Heart left ventricle (tissue), 13 donors: ENCODE measurements at regions not wholly inside any gene's neighbourhood (a gene's known extent, or its start where the extent isn't known, plus 50 kb on each side); places are given as distances from the start of the nearest gene placed in this dataset.

Experiments
- POLR2A ChIP-seq, 2 donors: fragments of 450-650 bp; IDR thresholded peaks; one replicate each; pipeline ENCODE4 v1.6.1; 2017; ENCODE audit warnings: antibody characterized with exemption in 2 of 2, mild to moderate bottlenecking in 2 of 2, moderate library complexity in 2 of 2
- TF ChIP-seq, protein P1 (sequence below), 12 donors: fragments of 200-600 bp; sonication (generic) in 4 of 12; IDR thresholded peaks; one replicate each; pipeline versions ENCODE4 v1.5.0 to v1.8.0; 2018 to 2022; ENCODE audit warnings: antibody characterized with exemption in 12 of 12, mild to moderate bottlenecking in 5 of 12
- donor health status: ischemic (EF 13 %, LVEDD 7.1; RV severe dilation, severe dysfunction).
- donor health status: DM: no; HTN: yes; CAD: no.
- donor health status: DM: no; HTN: no; CAD: no.
- donor health status: ischemic (EF 25% LVEDD 6.9; RV normal size, moderate dysfunction).
- donor health status: ischemic (EF 25% LVEDD 5.7; RV mildly dilated, moderate dysfunction).
- donor health status: ischemic (EF 35%, LVEDD 5.7; RV mildly dilated, moderate dysfunction).
- donor health status: nonischemic (EF 11% LVEDD 7.7; RV severe dilation, severe dysfunction).
- donor health status: DM: yes; HTN: yes; CAD: no.
- donor health status: PGD.
- donor health status: ischemic (EF 29% LVEDD 5.4; RV normal size, mild dysfunction).
- donor health status: nonischemic (EF 23%, LVEDD 6.1; RV moderate dilation, normal function).

DNA sequence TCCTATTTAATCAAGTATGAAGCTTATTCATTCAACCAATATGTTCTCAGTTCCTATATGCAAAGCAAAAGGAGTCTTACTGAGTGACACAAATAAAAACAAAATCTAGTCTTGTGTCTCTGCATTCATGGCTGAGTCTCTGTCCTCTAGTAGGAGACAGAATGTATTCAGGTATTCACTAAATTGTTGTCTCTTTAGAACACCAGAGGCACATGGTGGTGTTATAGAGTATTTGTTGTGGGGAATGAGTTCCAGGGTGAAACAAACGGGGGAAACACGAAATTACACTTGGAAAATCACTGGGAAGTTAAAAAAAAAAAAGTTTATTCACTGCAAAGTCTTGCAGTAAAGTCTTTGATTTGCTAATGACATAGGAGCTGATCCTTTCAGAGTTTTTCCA is 131.7 kb upstream of the FSHR start:
- TF ChIP-seq, protein P1, sequence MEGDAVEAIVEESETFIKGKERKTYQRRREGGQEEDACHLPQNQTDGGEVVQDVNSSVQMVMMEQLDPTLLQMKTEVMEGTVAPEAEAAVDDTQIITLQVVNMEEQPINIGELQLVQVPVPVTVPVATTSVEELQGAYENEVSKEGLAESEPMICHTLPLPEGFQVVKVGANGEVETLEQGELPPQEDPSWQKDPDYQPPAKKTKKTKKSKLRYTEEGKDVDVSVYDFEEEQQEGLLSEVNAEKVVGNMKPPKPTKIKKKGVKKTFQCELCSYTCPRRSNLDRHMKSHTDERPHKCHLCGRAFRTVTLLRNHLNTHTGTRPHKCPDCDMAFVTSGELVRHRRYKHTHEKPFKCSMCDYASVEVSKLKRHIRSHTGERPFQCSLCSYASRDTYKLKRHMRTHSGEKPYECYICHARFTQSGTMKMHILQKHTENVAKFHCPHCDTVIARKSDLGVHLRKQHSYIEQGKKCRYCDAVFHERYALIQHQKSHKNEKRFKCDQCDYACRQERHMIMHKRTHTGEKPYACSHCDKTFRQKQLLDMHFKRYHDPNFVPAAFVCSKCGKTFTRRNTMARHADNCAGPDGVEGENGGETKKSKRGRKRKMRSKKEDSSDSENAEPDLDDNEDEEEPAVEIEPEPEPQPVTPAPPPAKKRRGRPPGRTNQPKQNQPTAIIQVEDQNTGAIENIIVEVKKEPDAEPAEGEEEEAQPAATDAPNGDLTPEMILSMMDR (IDR thresholded peaks at IDR 0.05): no peak
- no peak for TF ChIP-seq POLR2A (IDR thresholded peaks at IDR 0.05)
